Panc1 (cell line): ENCODE measurements at regions not wholly inside any gene's neighbourhood (a gene's known extent, or its start where the extent isn't known, plus 50 kb on each side); places are given as distances from the start of the nearest gene placed in this dataset.

Experiments
- ATAC-seq: fragments of 200-7000 bp; cut with Tn5 transposase; 2 replicates; pipeline ENCODE4 v1.9.1; 2020; ENCODE audit warnings: mild to moderate bottlenecking, moderate library complexity
- BruUV-seq: library from RNA; stranded (reverse); fragments of 400-500 nt; replicated peaks from 2 replicates; lab custom pipeline; 2021; lab: Mats Ljungman, UMichigan
- CTCF ChIA-PET: fragments of 300-600 bp; sonication (Branson Sonifier 250); formaldehyde crosslinking; loops from one replicate; lab custom pipeline; 2022; ENCODE audit warnings: antibody characterized with exemption; lab: Charles Lee
- POLR2A ChIA-PET: fragments of 300-600 bp; sonication (Branson Sonifier 250); formaldehyde crosslinking; loops from one replicate; lab custom pipeline; 2022; ENCODE audit warnings: antibody characterized with exemption; lab: Charles Lee
- DNase-seq: peaks from one replicate; pipeline ENCODE4 v3.0.0-alpha.2; 2010; ENCODE audit warnings: low read depth, low spot score
- H3K27ac ChIP-seq: 2 replicates; pipeline ENCODE4 v1.5.1; 2011; ENCODE audit warnings: mild to moderate bottlenecking, low read length, inconsistent platforms
- H3K27me3 ChIP-seq: fragments of 200-500 bp; sonication (Bioruptor generic); 2 replicates; pipeline ENCODE4 v1.6.0; 2014; ENCODE audit warnings: low read length, inconsistent platforms; ENCODE audit not compliant: control insufficient read depth, insufficient read depth
- H3K36me3 ChIP-seq: fragments of 200-500 bp; sonication (Bioruptor generic); 2 replicates; pipeline ENCODE4 v1.5.1; 2014; ENCODE audit warnings: inconsistent platforms, mild to moderate bottlenecking, low read length, moderate library complexity; ENCODE audit not compliant: control insufficient read depth, insufficient read depth
- H3K4me1 ChIP-seq: 2 replicates; pipeline ENCODE4 v1.5.1; 2011; ENCODE audit warnings: inconsistent platforms, mild to moderate bottlenecking, low read length, moderate library complexity; ENCODE audit not compliant: control insufficient read depth, insufficient read depth
- H3K4me3 ChIP-seq, 2 experiments: 2 replicates each; pipeline ENCODE4 v1.5.1; 2011 to 2012; ENCODE audit warnings: low read depth in 2 of 2, low read length in 2 of 2, mild to moderate bottlenecking in 2 of 2, inconsistent platforms in 1 of 2, moderate library complexity in 1 of 2
- H3K9me3 ChIP-seq: fragments of 200-500 bp; sonication (Bioruptor generic); 2 replicates; pipeline ENCODE4 v1.5.1; 2014; ENCODE audit warnings: low read depth, mild to moderate bottlenecking, inconsistent platforms, low read length, moderate library complexity; ENCODE audit not compliant: control insufficient read depth, insufficient read depth
- CTCF ChIP-seq: fragments of 450-650 bp; IDR thresholded peaks from 2 replicates; pipeline ENCODE4 v1.5.1; 2017; ENCODE audit warnings: mild to moderate bottlenecking
- POLR2AphosphoS5 ChIP-seq: IDR thresholded peaks from 2 replicates; pipeline ENCODE4 v1.6.1; 2012; ENCODE audit warnings: mild to moderate bottlenecking, low read depth, low read length, moderate library complexity
- REST ChIP-seq, 2 experiments: IDR thresholded peaks; 2 replicates each; pipeline ENCODE4 v1.6.1; 2011 to 2012; ENCODE audit warnings: low read depth in 2 of 2, control low read depth in 1 of 2, low read length in 1 of 2, mild to moderate bottlenecking in 1 of 2, moderate library complexity in 1 of 2; ENCODE audit not compliant: insufficient read depth in 1 of 2
- SIN3A ChIP-seq: IDR thresholded peaks from 2 replicates; pipeline ENCODE4 v1.6.1; 2012; ENCODE audit warnings: low read depth, mild to moderate bottlenecking, low read length, moderate library complexity, borderline replicate concordance; ENCODE audit not compliant: insufficient read depth
- TCF7L2 ChIP-seq: IDR thresholded peaks from 2 replicates; pipeline ENCODE4 v1.6.1; 2011; ENCODE audit warnings: mild to moderate bottlenecking, low read depth, low read length, inconsistent platforms
- in situ Hi-C: cut with HindIII; loops from 2 replicates; pipeline ENCODE4 v1.10.0; 2016; ENCODE audit warnings: low sequenced_read_pairs, low pct_unique_long_range_greater_than_20kb
- intact Hi-C: fragments of 100-400 bp; cut with micrococcal nuclease; formaldehyde crosslinking; loops from one replicate; pipeline ENCODE4 v1.10.0; 2022; ENCODE audit not compliant: unreplicated experiment

GRCh38 chr13:37407156-37407555 lies 191.4 kb downstream of the POSTN start:
- no peaks in the 10 kb centered on the region for H3K36me3 ChIP-seq
- ChIA-PET POLR2A (no interaction called here), CTCF (no interaction called here)
- DNase-seq (no peak), ATAC-seq (no peak)
- TF ChIP-seq TCF7L2 (no peak), REST (IDR thresholded peaks at IDR 0.05; ENCODE audit: insufficient read depth in 1 of 2, low read depth in 2 of 2, low read length in 1 of 2) (no peak), CTCF (no peak), SIN3A (no peak), POLR2AphosphoS5 (no peak)
- H3K27me3 ChIP-seq, result no peaks in the 10 kb centered on the region
- H3K27ac ChIP-seq, result no peak overlapping the region
- no peaks in the 10 kb centered on the region for H3K4me1 ChIP-seq
- no peaks in the 10 kb centered on the region for H3K9me3 ChIP-seq
- intact Hi-C loops (no loop called here), in situ Hi-C loops (no loop called here)
- BruUV-seq, result no TSS peak
- H3K4me3 ChIP-seq, result no peak overlapping the region

GRCh38 chr13:37406031-37406430 lies 192.5 kb downstream of the POSTN start:
- no TSS peak for BruUV-seq
- CTCF ChIA-PET, result no interaction called here
- POLR2A ChIA-PET, result no interaction called here
- in situ Hi-C loops (no loop called here), intact Hi-C loops (no loop called here)
- DNase-seq (no peak), ATAC-seq (no peak)
- no peaks in the 10 kb centered on the region for H3K4me1 ChIP-seq
- TF ChIP-seq SIN3A (no peak), TCF7L2 (no peak), CTCF (no peak), POLR2AphosphoS5 (no peak), REST (IDR thresholded peaks at IDR 0.05; ENCODE audit: insufficient read depth in 1 of 2, low read depth in 2 of 2, low read length in 1 of 2) (no peak)
- H3K4me3 ChIP-seq, result no peak overlapping the region
- no peak overlapping the region for H3K27ac ChIP-seq
- H3K36me3 ChIP-seq, result no peaks in the 10 kb centered on the region
- no peaks in the 10 kb centered on the region for H3K9me3 ChIP-seq
- no peaks in the 10 kb centered on the region for H3K27me3 ChIP-seq
